CD14-positive monocyte (primary cell): ENCODE measurements at regions not wholly inside any gene's neighbourhood (a gene's known extent, or its start where the extent isn't known, plus 50 kb on each side); places are given as distances from the start of the nearest gene placed in this dataset.

Experiments used
- DNase-seq, 3 donors: peaks; one replicate each; pipeline ENCODE4 v3.0.0-alpha.2; 2011 to 2022
- H2AFZ ChIP-seq: 2 replicates; pipeline ENCODE4 v1.6.0; 2012; ENCODE audit warnings: mild to moderate bottlenecking, low read depth, low read length, inconsistent platforms; ENCODE audit not compliant: insufficient read depth, poor library complexity, severe bottlenecking
- H3K27ac ChIP-seq, 2 donors: 1 replicate in 1 of 2; 2 replicates in 1 of 2; pipeline ENCODE4 v1.5.1; 2012 to 2013; ENCODE audit warnings: low read length in 2 of 2, control low read depth in 1 of 2, inconsistent platforms in 1 of 2, low read depth in 1 of 2, mild to moderate bottlenecking in 1 of 2
- H3K27me3 ChIP-seq, 2 donors: one replicate each; pipeline versions ENCODE4 v1.6.0 to v1.6.1; 2011 to 2013; ENCODE audit warnings: low read length in 2 of 2; ENCODE audit not compliant: control insufficient read depth in 2 of 2, insufficient read depth in 2 of 2
- H3K36me3 ChIP-seq, 2 donors: replicated peaks in 1 of 2; 1 replicate in 1 of 2; 2 replicates in 1 of 2; pipeline versions ENCODE4 v1.5.1 to v1.6.1; 2012 to 2013; ENCODE audit warnings: low read length in 2 of 2, control low read depth in 1 of 2, inconsistent platforms in 1 of 2, mild to moderate bottlenecking in 1 of 2; ENCODE audit not compliant: insufficient read depth in 2 of 2, control insufficient read depth in 1 of 2
- H3K4me1 ChIP-seq, 2 donors: 1 replicate in 1 of 2; 2 replicates in 1 of 2; pipeline versions ENCODE4 v1.5.1 to v1.6.1; 2012 to 2013; ENCODE audit warnings: low read length in 2 of 2, control low read depth in 1 of 2, inconsistent platforms in 1 of 2, mild to moderate bottlenecking in 1 of 2, moderate library complexity in 1 of 2; ENCODE audit not compliant: insufficient read depth in 2 of 2, control insufficient read depth in 1 of 2
- H3K4me2 ChIP-seq: replicated peaks from 2 replicates; pipeline ENCODE3; 2012; ENCODE audit warnings: low read length, moderate library complexity, mild to moderate bottlenecking; ENCODE audit not compliant: poor library complexity, severe bottlenecking; ENCODE audit errors: extremely low read depth
- H3K4me3 ChIP-seq, 3 experiments: fragments of 200-600 bp in 1 of 3; sonication (generic) in 1 of 3; replicated peaks in 1 of 3; 1 replicate in 2 of 3; 2 replicates in 1 of 3; pipeline ENCODE4 v1.5.1; 2011 to 2013; ENCODE audit warnings: low read length in 3 of 3, mild to moderate bottlenecking in 3 of 3, control low read depth in 2 of 3, low read depth in 2 of 3, inconsistent platforms in 1 of 3, moderate library complexity in 1 of 3
- H3K79me2 ChIP-seq: 2 replicates; pipeline ENCODE4 v1.6.0; 2012; ENCODE audit warnings: mild to moderate bottlenecking, control low read depth, inconsistent platforms, low read length, moderate library complexity; ENCODE audit not compliant: insufficient read depth
- H3K9ac ChIP-seq: 2 replicates; pipeline ENCODE4 v1.6.0; 2017; ENCODE audit warnings: low read length, mild to moderate bottlenecking; ENCODE audit not compliant: insufficient read depth, poor library complexity, severe bottlenecking
- H3K9me3 ChIP-seq, 2 donors: replicated peaks in 1 of 2; 1 replicate in 1 of 2; 2 replicates in 1 of 2; pipeline versions ENCODE4 v1.5.1 to v1.6.1; 2012 to 2013; ENCODE audit warnings: low read length in 2 of 2, control low read depth in 1 of 2; ENCODE audit not compliant: control insufficient read depth in 1 of 2, insufficient read depth in 1 of 2
- H4K20me1 ChIP-seq: 2 replicates; pipeline ENCODE4 v1.6.0; 2012; ENCODE audit warnings: mild to moderate bottlenecking, low read length, control low read depth, moderate library complexity; ENCODE audit not compliant: insufficient read depth
- H3K27ac Mint-ChIP-seq, 7 donors: one replicate each; pipeline ENCODE4 v1.8.0; 2020; ENCODE audit warnings: mild to moderate bottlenecking in 7 of 7, mixed read lengths in 7 of 7, moderate library complexity in 6 of 7, inconsistent platforms in 2 of 7
- H3K27me3 Mint-ChIP-seq, 3 donors: one replicate each; pipeline ENCODE4 v1.8.0; 2021 to 2022; ENCODE audit warnings: low read depth in 3 of 3, mild to moderate bottlenecking in 3 of 3, mixed read lengths in 3 of 3, moderate library complexity in 3 of 3, inconsistent platforms in 1 of 3
- H3K36me3 Mint-ChIP-seq, 2 donors: one replicate each; pipeline ENCODE4 v1.8.0; 2020; ENCODE audit warnings: mixed read lengths in 2 of 2, inconsistent platforms in 1 of 2, mild to moderate bottlenecking in 1 of 2
- H3K4me1 Mint-ChIP-seq: one replicate; pipeline ENCODE4 v1.8.0; 2020; ENCODE audit warnings: mild to moderate bottlenecking, mixed read lengths
- H3K4me3 Mint-ChIP-seq, 2 donors: one replicate each; pipeline ENCODE4 v1.8.0; 2020; ENCODE audit warnings: mild to moderate bottlenecking in 2 of 2, mixed read lengths in 2 of 2, moderate library complexity in 1 of 2
- H3K9me3 Mint-ChIP-seq, 7 donors: one replicate each; pipeline ENCODE4 v1.8.0; 2020 to 2022; ENCODE audit warnings: mixed read lengths in 7 of 7, mild to moderate bottlenecking in 6 of 7, moderate library complexity in 6 of 7, inconsistent platforms in 2 of 7
- CTCF ChIP-seq: fragments of 200-600 bp; IDR thresholded peaks from one replicate; pipeline ENCODE4 v1.8.0; 2022; ENCODE audit warnings: antibody characterized with exemption, mild to moderate bottlenecking
- WGBS: methylation state at CpG from one replicate; pipeline ENCODE4 v1.1.5; 2013; ENCODE audit warnings: missing lambda C conversion rate; ENCODE audit not compliant: insufficient coverage; 5-methylcytosine and 5-hydroxymethylcytosine counted together
- intact Hi-C, 2 donors: fragments of 100-400 bp; cut with micrococcal nuclease; formaldehyde crosslinking; loops; one replicate each; pipeline versions ENCODE4 v1.15.0 to v1.15.1; 2023

GRCh38 chr18:40855661-40856060, 1099.4 kb upstream of the PIK3C3 start:
- Histone ChIP-seq H2AFZ (no peak overlapping the region), H3K9ac (no peak overlapping the region), H3K27ac (no peak overlapping the region), H3K36me3 (no peaks in the 10 kb centered on the region), H4K20me1 (no peaks in the 10 kb centered on the region), H3K4me1 (no peaks in the 10 kb centered on the region), H3K79me2 (no peaks in the 10 kb centered on the region), H3K4me3 (no peak overlapping the region), H3K27me3 (no peaks in the 10 kb centered on the region), H3K4me2 (no peak overlapping the region), H3K9me3 (no peaks in the 10 kb centered on the region)
- H3K27me3 Mint-ChIP-seq, result no peaks in the 10 kb centered on the region
- no peak for DNase-seq
- WGBS, result no CpG with 5 or more reads among the region's 4 CpGs
- no peaks in the 10 kb centered on the region for H3K4me1 Mint-ChIP-seq
- H3K4me3 Mint-ChIP-seq, result no peak overlapping the region
- intact Hi-C loops, result no loop called here
- no peaks in the 10 kb centered on the region for H3K36me3 Mint-ChIP-seq
- H3K9me3 Mint-ChIP-seq, result peaks cover 0 to 11% (median 0%) of the 10 kb centered on the region in 7 donors
- no peak overlapping the region for H3K27ac Mint-ChIP-seq
- no peak for TF ChIP-seq CTCF

DNA sequence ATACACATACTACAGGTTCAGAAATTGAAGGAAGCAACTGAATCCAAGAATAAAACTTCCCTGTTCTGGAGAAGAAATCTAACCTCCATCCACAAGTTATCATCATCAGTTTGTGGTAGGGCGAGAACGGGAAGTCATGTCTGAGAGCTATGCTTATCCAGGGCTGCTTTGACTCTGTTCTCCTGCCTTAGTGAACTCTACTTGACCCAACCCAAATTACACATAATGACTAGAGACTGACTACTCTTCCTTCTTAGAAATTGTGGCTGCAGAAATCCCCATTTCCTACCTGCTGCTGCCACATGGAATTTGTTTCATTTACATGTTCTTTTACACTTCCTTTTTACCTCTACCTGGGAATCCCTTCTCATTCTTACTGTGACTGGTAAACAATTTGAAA, 1102.6 kb upstream of the PIK3C3 start:
- WGBS, result no CpG with 5 or more reads among the region's 2 CpGs
- H4K20me1 ChIP-seq, result no peaks in the 10 kb centered on the region

More for the DNA sequence above, 1102.6 kb upstream of the PIK3C3 start:
- no peaks in the 10 kb centered on the region for H3K4me1 Mint-ChIP-seq
- H3K4me3 Mint-ChIP-seq, result no peak overlapping the region
- H3K36me3 Mint-ChIP-seq, result no peaks in the 10 kb centered on the region
- H3K27ac Mint-ChIP-seq, result no peak overlapping the region
- Histone ChIP-seq H3K4me1 (no peaks in the 10 kb centered on the region), H3K79me2 (no peaks in the 10 kb centered on the region), H3K36me3 (no peaks in the 10 kb centered on the region), H3K9ac (no peak overlapping the region), H3K9me3 (no peaks in the 10 kb centered on the region), H2AFZ (no peak overlapping the region), H3K27me3 (no peaks in the 10 kb centered on the region), H3K27ac (no peak overlapping the region), H3K4me3 (no peak overlapping the region), H3K4me2 (no peak overlapping the region)
- no peak for DNase-seq
- no peak for TF ChIP-seq CTCF
- intact Hi-C loops, result no loop called here
- no peaks in the 10 kb centered on the region for H3K27me3 Mint-ChIP-seq
- peaks cover 0 to 4% (median 0%) of the 10 kb centered on the region in 7 donors for H3K9me3 Mint-ChIP-seq
